ENCODE measurements at regions not wholly inside any gene's neighbourhood (a gene's known extent, or its start where the extent isn't known, plus 50 kb on each side); places are given as distances from the start of the nearest gene placed in this dataset.
A peak's percentile ranks its signal among the peaks of the same experiment; 100 is the strongest.

DNA sequence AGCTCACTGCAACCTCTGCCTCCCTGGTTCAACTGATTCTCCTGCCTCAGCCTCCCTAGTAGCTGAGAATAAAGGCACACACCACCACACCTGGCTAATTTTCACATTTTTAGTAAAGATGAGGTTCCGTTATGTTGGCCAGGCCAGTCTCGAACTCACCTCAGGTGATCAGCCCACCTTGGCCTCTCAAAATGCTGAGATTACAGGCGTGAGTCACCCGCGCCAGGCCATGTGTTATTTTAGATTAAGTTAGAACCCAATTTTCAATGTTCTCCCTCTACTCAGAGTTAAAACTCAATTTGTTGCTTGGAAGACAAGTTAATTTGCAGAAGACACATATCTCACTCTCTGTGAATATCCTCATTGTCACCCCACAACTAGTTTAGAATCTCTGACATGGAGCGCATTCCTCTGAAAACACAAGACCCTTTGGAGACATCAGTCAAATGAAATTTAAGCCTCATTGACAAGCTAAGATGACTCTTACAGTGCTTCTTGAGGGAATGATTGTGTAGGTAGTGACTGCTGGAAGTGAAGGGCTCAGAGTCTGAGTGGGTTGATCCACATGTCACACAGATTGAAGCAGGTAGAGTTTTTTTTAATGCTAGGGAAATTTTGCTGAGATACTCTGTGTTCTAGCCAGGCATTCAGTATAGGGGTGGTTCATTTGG lies 60.6 kb upstream of the FRMD4B start:
- Mint-ChIP-seq H3K27me3 (ENCODE audit: low read depth) (no peaks in the 10 kb centered on the region), H3K36me3 (ENCODE audit: low read depth) (no peaks in the 10 kb centered on the region), H3K4me3 (no peak overlapping the region), H3K4me1 (ENCODE audit: low read depth) (peaks cover 5% of the 10 kb centered on the region), H3K9me3 (no peaks in the 10 kb centered on the region), H3K27ac (no peak overlapping the region)

DNA sequence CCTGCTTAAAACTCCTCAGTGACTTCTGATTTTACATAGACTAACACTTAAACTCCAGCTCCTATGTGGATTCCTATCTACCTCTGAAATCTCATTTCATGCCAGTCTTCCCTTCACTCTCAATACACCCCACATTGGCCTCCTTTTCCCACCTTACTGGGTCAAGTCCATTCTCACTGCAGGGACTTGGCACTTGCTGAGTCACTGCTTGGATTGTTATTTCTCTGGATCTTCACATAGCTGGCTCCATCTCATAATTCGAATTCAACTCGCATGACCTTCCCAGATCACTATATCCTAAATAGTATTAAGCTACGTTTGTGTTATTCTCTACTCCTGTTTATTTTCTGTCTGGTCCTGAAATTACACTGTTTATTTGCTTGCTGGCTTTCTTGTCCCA lies 59.6 kb upstream of the FRMD4B start:
- Mint-ChIP-seq H3K4me3 (no peak overlapping the region), H3K36me3 (ENCODE audit: low read depth) (no peaks in the 10 kb centered on the region), H3K27me3 (ENCODE audit: low read depth) (no peaks in the 10 kb centered on the region), H3K4me1 (ENCODE audit: low read depth) (peaks cover 7% of the 10 kb centered on the region), H3K27ac (no peak overlapping the region), H3K9me3 (no peaks in the 10 kb centered on the region)

DNA sequence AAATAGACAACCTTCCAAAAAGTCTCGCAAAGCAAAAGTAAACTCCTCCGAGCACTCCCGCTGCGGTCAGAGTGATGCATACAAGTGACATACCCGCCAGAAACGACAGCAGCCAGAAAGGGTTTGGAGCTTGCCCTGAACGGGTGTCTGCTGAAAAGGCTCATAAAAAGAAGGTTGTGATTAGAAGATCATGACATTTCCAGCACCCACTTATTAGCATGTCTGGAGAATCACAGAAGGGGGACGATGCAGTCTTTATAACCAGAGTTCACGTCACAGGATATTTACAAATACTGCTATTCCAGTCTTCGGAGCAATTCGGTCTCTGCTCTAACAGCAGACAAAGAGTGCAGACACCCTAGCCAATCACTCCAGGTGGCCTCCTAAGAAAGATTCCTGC lies 59.1 kb upstream of the FRMD4B start:
- Mint-ChIP-seq H3K27me3 (ENCODE audit: low read depth) (no peaks in the 10 kb centered on the region), H3K4me1 (ENCODE audit: low read depth) (peaks cover 7% of the 10 kb centered on the region), H3K36me3 (ENCODE audit: low read depth) (no peaks in the 10 kb centered on the region), H3K9me3 (no peaks in the 10 kb centered on the region), H3K4me3 (no peak overlapping the region), H3K27ac (no peak overlapping the region)

DNA sequence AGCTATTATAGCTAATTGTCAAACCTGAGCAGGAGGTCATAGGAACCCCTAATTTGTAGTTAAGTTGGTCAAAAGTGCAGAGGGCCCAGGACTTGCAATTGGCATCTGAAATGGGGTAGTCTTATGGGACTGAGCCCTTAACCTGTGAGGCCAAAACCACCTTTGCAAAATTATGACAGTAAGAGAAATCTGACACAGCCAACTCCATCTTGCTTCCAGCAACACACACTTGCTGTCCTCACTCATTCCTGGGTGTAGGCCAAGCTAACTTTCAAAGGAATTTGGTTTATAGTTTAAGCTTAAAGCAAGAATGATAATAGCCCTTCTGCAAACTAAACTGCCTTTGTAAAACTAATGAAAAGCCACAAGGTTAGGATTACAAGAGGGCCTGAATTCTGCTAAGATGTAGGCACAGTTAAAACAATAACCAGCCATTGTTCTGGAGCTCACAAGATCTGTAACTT lies 57.6 kb upstream of the FRMD4B start:
- no peak overlapping the region for H3K4me3 Mint-ChIP-seq
- no peak overlapping the region for H3K27ac Mint-ChIP-seq
- peaks cover 11% of the 10 kb centered on the region for H3K4me1 Mint-ChIP-seq (ENCODE audit: low read depth)
- H3K9me3 Mint-ChIP-seq = no peaks in the 10 kb centered on the region
- no peaks in the 10 kb centered on the region for H3K36me3 Mint-ChIP-seq (ENCODE audit: low read depth)
- H3K27me3 Mint-ChIP-seq (ENCODE audit: low read depth) = no peaks in the 10 kb centered on the region

DNA sequence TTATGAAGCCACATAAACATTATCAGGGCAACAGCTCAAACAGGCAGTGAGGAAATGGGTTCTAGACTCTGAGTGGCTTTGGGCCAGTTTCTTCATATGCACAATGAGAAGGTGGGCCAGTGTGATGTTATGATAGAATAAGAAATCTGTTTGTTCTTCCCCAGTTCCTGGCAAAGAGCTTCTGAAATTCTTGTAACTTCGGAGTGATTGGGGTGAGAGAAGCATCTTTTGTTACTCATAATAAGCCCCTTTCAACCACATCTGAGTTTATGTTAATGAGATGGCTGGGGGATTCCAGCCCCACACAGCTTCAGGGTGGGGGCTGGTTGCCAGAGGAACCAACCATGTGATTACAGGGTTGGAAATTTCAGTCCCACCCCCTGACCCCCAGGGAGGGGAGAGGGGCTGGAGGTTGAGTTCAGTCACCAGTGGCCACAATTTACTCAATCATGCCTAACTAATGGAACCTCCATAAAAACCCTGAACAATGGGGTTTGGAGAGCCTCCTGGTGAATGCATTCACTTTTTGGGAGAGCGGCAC lies 57.0 kb upstream of the FRMD4B start:
- Mint-ChIP-seq H3K4me3 (no peak overlapping the region), H3K4me1 (ENCODE audit: low read depth) (peaks cover 11% of the 10 kb centered on the region), H3K9me3 (no peaks in the 10 kb centered on the region), H3K36me3 (ENCODE audit: low read depth) (no peaks in the 10 kb centered on the region), H3K27me3 (ENCODE audit: low read depth) (no peaks in the 10 kb centered on the region), H3K27ac (peak overlapping the region; percentile 31)

DNA sequence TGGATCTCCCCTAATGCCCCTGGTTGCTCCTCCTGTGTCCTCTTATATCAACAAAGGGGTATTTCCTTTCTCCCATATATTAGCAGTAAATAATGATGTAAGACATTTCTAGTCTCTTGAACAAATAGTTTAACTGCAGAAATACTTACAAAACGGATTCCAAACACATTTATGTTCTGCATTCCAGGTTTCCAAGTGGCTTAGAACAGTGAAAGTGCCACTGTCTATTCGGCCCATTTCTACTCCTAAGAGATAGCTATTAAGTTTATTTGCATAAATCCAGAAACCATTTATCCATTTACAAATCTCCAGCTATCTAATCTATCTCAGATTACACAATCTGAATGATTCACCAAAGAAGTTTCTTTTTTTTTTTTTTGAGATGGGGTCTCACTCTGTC lies 55.8 kb upstream of the FRMD4B start:
- no peaks in the 10 kb centered on the region for H3K36me3 Mint-ChIP-seq (ENCODE audit: low read depth)
- no peak overlapping the region for H3K27ac Mint-ChIP-seq
- H3K4me3 Mint-ChIP-seq = no peak overlapping the region
- peaks cover 11% of the 10 kb centered on the region for H3K4me1 Mint-ChIP-seq (ENCODE audit: low read depth)
- H3K27me3 Mint-ChIP-seq (ENCODE audit: low read depth) = no peaks in the 10 kb centered on the region
- H3K9me3 Mint-ChIP-seq = no peaks in the 10 kb centered on the region

DNA sequence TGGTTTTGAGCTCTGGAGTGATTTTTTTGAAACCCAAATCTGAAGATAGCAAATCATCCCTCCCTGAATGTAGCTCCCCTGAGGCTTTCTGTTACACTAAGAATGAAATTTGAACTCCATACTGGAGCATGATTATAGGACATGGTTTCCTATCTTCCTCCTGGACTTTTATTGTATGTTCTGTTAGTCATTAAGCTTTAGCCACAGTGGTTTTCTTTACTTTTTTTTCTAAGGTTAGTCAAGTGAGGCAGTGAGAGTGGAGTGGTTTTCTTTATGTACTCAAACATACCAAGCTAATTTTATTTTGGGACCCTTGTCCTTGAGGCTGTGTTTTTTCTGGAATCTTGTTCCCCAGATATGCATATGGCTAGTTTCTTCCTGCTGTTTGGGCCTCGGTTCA lies 55.2 kb upstream of the FRMD4B start:
- no peak overlapping the region for H3K4me3 Mint-ChIP-seq
- no peaks in the 10 kb centered on the region for H3K27me3 Mint-ChIP-seq (ENCODE audit: low read depth)
- no peaks in the 10 kb centered on the region for H3K36me3 Mint-ChIP-seq (ENCODE audit: low read depth)
- no peak overlapping the region for H3K27ac Mint-ChIP-seq
- H3K4me1 Mint-ChIP-seq (ENCODE audit: low read depth) = peaks cover 11% of the 10 kb centered on the region
- no peaks in the 10 kb centered on the region for H3K9me3 Mint-ChIP-seq

DNA sequence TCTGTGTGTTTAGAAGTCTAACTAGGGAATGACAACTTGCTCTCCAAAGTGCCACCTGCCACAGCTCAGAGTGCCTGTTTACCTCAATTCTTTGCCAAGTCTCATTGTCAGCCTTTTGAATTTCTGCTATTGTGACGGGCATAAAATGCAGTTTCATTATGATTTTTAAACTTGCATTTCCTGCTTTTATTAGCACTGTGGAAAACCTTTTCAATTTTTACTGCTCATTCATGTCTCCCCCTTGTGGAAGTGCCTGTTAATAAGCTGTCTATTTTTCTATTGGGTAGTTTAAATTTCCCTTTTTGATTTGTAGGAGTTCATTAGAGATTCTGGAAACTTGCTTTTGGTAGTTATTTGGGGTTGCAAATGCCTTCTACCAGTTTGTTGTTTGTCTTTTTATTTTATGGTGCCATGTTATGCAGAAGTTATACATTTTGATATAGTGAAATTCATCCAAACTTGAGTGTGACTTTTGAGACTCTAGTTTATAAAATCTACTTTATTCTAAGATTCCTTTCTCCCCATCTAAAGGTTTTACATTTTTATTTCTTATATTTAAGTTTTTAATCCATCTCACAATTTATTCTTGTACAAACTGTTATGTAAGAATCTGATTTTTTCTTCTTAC lies 53.9 kb upstream of the FRMD4B start:
- Mint-ChIP-seq H3K4me3 (no peak overlapping the region), H3K27ac (no peak overlapping the region), H3K4me1 (ENCODE audit: low read depth) (peaks cover 13% of the 10 kb centered on the region), H3K9me3 (no peaks in the 10 kb centered on the region), H3K27me3 (ENCODE audit: low read depth) (no peaks in the 10 kb centered on the region), H3K36me3 (ENCODE audit: low read depth) (no peaks in the 10 kb centered on the region)

DNA sequence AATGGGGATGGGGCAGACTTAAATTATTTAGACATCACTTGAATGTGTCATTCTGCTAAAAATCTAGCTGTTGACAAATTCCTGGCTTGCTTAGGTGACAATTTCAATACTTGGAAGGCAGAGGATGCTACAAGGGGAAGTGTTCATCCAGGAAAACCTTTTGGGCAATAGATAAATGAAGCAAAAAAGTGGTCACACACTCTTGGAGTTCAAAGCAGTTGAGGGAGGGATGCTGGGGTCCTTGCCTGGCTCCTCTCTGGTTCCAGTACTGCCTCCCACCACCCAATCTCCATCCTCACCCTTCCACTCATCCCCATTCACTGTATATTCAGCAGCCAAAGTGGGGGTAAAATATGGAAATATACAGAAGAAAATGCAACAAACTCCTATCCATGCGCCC lies 52.6 kb upstream of the FRMD4B start:
- Mint-ChIP-seq H3K36me3 (ENCODE audit: low read depth) (no peaks in the 10 kb centered on the region), H3K9me3 (no peaks in the 10 kb centered on the region), H3K4me1 (ENCODE audit: low read depth) (peaks cover 20% of the 10 kb centered on the region), H3K4me3 (no peak overlapping the region), H3K27ac (no peak overlapping the region), H3K27me3 (ENCODE audit: low read depth) (no peaks in the 10 kb centered on the region)

DNA sequence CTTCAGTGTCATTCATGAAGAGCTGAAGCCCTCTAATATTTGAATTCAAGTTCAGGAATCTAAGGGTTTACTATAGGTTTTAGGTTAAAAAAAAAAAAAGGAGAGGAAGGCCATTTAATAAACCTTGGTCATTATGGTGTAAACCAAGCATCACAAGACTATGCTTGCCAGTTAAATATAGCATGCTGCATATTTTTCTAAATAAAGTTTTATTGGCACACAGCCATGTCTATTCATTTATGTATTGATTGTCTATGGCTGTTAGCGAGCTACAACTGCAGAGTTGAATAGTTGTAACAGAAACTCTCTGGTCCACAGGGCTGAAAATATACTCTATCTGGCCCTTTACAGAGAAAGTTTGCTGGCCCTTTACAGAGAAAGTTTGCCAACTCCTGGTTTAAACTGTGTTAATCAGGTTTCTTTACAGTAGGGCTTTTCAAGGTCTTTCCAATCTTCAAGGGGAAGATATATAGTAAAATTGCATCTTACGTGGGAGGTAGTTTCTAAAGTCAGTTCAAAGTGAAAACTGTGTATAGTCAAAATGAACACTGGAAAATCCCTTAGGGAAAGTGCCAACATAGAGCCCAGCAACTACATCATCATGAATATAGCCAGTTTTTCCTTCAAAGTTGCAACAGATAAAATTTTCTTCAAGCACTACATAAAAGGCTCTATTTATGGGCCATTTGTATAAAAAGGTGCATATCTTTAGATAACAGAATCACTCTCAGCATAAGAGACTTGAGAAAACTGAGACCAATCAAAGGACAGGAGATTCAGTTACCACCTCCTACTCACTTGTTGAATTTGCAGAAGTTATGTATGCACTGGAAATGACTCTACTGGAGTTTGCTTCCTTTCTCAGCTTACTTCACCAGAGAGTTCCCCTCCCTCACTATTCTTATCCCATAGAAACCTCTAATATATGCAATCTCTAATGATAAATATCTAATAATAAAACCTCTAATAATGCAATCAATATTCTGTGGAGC lies 49.7 kb upstream of the FRMD4B start:
- H3K36me3 Mint-ChIP-seq (ENCODE audit: low read depth) = no peaks in the 10 kb centered on the region
- H3K4me3 Mint-ChIP-seq = no peak overlapping the region
- peaks cover 19% of the 10 kb centered on the region for H3K4me1 Mint-ChIP-seq (ENCODE audit: low read depth)
- no peaks in the 10 kb centered on the region for H3K9me3 Mint-ChIP-seq
- H3K27ac Mint-ChIP-seq = no peak overlapping the region
- H3K27me3 Mint-ChIP-seq (ENCODE audit: low read depth) = no peaks in the 10 kb centered on the region

All from T-helper 1 cell treated with Interleukin-12 subunit alpha and Interleukin-12 subunit beta and Interleukin-4 antibody, amounts not matched to agents 30 μg/mL and 1 μg/mL, for 36 hours (primary cell).